ENCODE measurements at regions not wholly inside any gene's neighbourhood (a gene's known extent, or its start where the extent isn't known, plus 50 kb on each side); places are given as distances from the start of the nearest gene placed in this dataset.

DNA sequence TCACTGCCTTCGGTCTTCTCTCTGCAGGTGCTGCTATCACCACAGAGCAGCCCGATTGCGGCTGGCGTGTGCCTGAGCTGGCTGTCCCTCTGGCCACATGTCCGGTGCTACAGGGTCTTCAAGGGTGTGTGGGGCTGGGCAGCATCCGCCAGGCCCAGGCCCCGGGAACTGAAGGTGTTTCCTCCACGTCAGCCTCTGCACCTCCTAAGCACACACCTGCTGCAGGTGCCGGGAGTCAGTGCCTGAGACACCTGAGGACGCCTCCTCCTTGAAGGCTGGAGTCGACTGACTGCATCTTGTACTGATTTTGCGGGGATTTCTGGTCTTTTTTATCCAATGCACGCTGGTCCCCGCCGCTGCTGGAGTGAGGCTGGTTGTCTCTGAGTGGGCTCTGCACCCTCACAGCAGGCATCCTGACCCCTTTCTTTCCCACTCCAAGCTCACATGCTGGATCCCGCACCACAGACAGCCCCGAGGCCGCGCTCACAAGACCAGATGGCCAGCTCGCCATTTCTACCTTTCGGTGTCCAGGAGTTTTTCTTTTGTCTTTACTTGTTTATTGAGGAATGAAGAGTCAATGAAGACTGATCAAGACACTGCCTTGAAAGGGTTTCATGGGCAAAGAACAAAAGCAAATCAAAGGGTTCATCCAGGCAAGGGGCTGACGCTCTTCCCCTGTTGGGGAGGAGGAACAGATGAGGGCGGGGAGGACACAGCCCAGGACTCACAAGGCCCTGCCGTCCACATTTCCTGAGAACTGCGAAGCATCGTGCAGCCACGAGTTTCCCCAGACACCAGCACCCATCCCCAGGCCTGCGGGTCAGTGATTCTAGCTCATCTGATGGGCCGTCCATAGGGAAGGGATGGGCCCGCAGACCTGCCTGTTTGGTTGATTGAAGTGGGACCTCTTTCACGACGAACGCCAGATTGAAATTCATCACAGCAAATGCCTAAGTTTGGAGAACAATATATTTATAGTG is 203.8 kb upstream of the SOX1 start:
- peaks cover 70% of the 10 kb centered on the region for H3K9me3 ChIP-seq (ENCODE audit: control insufficient read depth, insufficient read depth, low read length)
- no peak for DNase-seq (ENCODE audit: low read depth, low spot score)
- ChIA-PET POLR2A (no interaction called here), CTCF (no interaction called here)
- H3K27me3 ChIP-seq (ENCODE audit: control insufficient read depth, insufficient read depth, low read length), result no peaks in the 10 kb centered on the region
- TF ChIP-seq, protein P1, sequence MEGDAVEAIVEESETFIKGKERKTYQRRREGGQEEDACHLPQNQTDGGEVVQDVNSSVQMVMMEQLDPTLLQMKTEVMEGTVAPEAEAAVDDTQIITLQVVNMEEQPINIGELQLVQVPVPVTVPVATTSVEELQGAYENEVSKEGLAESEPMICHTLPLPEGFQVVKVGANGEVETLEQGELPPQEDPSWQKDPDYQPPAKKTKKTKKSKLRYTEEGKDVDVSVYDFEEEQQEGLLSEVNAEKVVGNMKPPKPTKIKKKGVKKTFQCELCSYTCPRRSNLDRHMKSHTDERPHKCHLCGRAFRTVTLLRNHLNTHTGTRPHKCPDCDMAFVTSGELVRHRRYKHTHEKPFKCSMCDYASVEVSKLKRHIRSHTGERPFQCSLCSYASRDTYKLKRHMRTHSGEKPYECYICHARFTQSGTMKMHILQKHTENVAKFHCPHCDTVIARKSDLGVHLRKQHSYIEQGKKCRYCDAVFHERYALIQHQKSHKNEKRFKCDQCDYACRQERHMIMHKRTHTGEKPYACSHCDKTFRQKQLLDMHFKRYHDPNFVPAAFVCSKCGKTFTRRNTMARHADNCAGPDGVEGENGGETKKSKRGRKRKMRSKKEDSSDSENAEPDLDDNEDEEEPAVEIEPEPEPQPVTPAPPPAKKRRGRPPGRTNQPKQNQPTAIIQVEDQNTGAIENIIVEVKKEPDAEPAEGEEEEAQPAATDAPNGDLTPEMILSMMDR (IDR thresholded peaks at IDR 0.05; ENCODE audit: low read depth, low read length), result no peak
- no peak overlapping the region for H3K4me3 ChIP-seq (ENCODE audit: low read depth, low read length)
- no peak overlapping the region for H3K27ac ChIP-seq (ENCODE audit: low read depth, low read length)

DNA sequence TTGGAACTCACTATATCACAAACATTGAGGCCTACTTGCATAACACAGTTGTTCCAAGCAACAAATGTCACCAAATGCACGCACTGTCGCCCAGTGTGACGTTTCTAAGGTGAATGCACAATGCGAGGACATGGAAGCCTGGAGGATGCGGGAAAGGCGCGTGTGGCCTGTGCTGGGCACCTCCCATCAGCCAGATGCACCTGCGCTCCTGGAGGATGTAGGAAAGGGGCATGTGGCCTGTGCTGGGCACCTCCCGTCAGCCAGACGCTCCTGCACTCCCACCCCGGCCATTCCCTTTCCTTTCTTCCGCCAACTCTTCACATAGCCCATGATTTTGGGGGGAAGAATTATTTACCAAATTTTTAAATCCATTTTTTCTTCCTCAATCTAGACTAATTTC is 202.4 kb upstream of the SOX1 start:
- ChIA-PET POLR2A (no interaction called here), CTCF (no interaction called here)
- H3K27ac ChIP-seq (ENCODE audit: low read depth, low read length), result no peak overlapping the region
- TF ChIP-seq, protein P1 (IDR thresholded peaks at IDR 0.05; ENCODE audit: low read depth, low read length), result no peak
- no peak for DNase-seq (ENCODE audit: low read depth, low spot score)
- H3K9me3 ChIP-seq (ENCODE audit: control insufficient read depth, insufficient read depth, low read length), result peaks cover 69% of the 10 kb centered on the region
- no peaks in the 10 kb centered on the region for H3K27me3 ChIP-seq (ENCODE audit: control insufficient read depth, insufficient read depth, low read length)
- no peak overlapping the region for H3K4me3 ChIP-seq (ENCODE audit: low read depth, low read length)

DNA sequence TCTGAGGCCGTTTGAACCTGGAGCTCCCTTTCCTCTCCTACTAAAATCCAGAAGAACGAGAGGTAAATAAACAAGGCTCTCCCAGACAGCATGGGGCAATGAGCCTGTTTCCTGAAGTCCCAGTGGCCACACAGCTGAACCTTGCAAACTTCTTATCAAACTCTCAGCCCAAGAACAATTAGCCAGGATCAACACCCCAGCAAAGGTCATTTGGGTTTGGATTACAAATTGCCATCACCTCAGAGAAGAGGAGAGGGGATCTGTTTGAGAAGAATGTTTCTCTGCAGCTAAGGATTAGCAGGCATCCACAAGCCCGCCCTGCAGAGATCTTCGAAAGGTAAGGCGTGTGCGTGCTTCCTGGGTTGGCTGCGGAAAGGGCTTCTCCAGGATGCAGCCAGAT is 201.9 kb upstream of the SOX1 start:
- no peak for DNase-seq (ENCODE audit: low read depth, low spot score)

DNA sequence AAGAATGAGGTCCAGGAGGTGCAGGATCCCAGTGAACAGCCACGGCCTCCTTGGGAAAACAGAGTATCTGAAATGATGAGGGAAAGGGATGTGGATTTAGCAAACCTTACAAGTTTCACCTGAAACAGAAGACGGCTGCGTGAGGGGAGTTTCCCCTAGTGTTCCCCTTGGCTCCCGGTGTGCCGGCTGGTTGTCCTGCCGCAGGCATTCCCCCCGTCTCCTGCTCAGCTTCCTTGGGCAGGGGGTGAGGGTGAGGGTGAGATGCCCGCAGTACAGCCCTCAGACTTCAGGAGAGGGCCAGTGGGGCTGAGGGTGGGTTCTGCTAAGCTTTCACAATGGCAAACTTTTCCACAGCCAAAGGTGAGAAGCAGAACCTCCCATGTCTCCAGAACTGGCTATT is 201.1 kb upstream of the SOX1 start:
- ChIA-PET POLR2A (no interaction called here), CTCF (no interaction called here)
- no peak for DNase-seq (ENCODE audit: low read depth, low spot score)
- H3K9me3 ChIP-seq (ENCODE audit: control insufficient read depth, insufficient read depth, low read length), result peaks cover 66% of the 10 kb centered on the region
- no peak overlapping the region for H3K4me3 ChIP-seq (ENCODE audit: low read depth, low read length)
- H3K27me3 ChIP-seq (ENCODE audit: control insufficient read depth, insufficient read depth, low read length), result no peaks in the 10 kb centered on the region
- TF ChIP-seq, protein P1 (IDR thresholded peaks at IDR 0.05; ENCODE audit: low read depth, low read length), result no peak
- no peak overlapping the region for H3K27ac ChIP-seq (ENCODE audit: low read depth, low read length)

More for the DNA sequence above, 201.9 kb upstream of the SOX1 start:
- Histone ChIP-seq H3K27ac (ENCODE audit: low read depth, low read length) (no peak overlapping the region), H3K27me3 (ENCODE audit: control insufficient read depth, insufficient read depth, low read length) (no peaks in the 10 kb centered on the region), H3K4me3 (ENCODE audit: low read depth, low read length) (no peak overlapping the region), H3K9me3 (ENCODE audit: control insufficient read depth, insufficient read depth, low read length) (peaks cover 66% of the 10 kb centered on the region)
- ChIA-PET CTCF (no interaction called here), POLR2A (no interaction called here)
- TF ChIP-seq, protein P1 (IDR thresholded peaks at IDR 0.05; ENCODE audit: low read depth, low read length), result no peak

DNA sequence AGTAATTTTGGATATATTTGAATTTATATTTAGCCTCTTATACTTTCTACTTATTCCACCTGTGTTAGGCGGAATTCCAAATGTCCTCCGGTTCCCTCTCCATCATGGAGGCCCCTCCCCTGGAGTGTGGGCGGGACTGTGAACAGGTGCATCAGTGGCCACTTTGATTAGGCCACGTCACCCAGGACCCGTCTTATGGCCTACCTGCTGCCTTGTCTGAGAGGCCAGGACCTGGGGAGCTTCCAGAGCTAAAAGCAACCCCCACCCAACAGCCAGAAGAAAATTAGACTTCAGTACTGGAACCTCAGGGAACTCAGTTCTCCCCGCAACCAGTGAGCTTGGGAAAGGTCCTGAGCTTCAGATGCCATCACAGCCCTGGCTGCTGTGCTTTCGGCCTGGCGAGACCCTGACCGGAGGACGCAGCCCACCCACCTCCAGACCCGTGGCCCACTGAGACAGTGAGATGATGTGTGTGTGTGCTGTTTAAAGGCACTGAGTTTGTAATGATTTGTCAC is 200.2 kb upstream of the SOX1 start:
- no peak for DNase-seq (ENCODE audit: low read depth, low spot score)
- TF ChIP-seq, protein P1 (IDR thresholded peaks at IDR 0.05; ENCODE audit: low read depth, low read length), result no peak
- Histone ChIP-seq H3K9me3 (ENCODE audit: control insufficient read depth, insufficient read depth, low read length) (peaks cover 59% of the 10 kb centered on the region), H3K27ac (ENCODE audit: low read depth, low read length) (no peak overlapping the region), H3K4me3 (ENCODE audit: low read depth, low read length) (no peak overlapping the region), H3K27me3 (ENCODE audit: control insufficient read depth, insufficient read depth, low read length) (no peaks in the 10 kb centered on the region)
- POLR2A ChIA-PET, result no interaction called here
- CTCF ChIA-PET, result no interaction called here
